HG02588 (cell line): ENCODE measurements at regions not wholly inside any gene's neighbourhood (a gene's known extent, or its start where the extent isn't known, plus 50 kb on each side); places are given as distances from the start of the nearest gene placed in this dataset.

Source experiments
- ATAC-seq: cut with Tn5 transposase; IDR thresholded peaks from one replicate; pipeline ENCODE4 v1.9.1; 2021; ENCODE audit warnings: mild to moderate bottlenecking, moderate library complexity; ENCODE audit not compliant: unreplicated experiment

GRCh38 chr4:53779025-53779424 lies 187.7 kb upstream of the LNX1 start:
- no peak for ATAC-seq

GRCh38 chr4:53778155-53778554 lies 186.9 kb upstream of the LNX1 start:
- no peak for ATAC-seq

GRCh38 chr4:53777244-53777984 lies 186.1 kb upstream of the LNX1 start:
- ATAC-seq: no peak

GRCh38 chr4:53776141-53776540 lies 184.9 kb upstream of the LNX1 start:
- ATAC-seq: no peak

- no peak for ATAC-seq
These were observed 184.1 kb upstream of the LNX1 start for GRCh38 chr4:53775381-53775780.

GRCh38 chr4:53771326-53771725 lies 180.0 kb upstream of the LNX1 start:
- no peak for ATAC-seq

- ATAC-seq: no peak
These were observed 176.2 kb upstream of the LNX1 start for GRCh38 chr4:53767482-53767881.

GRCh38 chr4:53764761-53765490 lies 173.6 kb upstream of the LNX1 start:
- ATAC-seq: no peak

GRCh38 chr4:53763813-53764597 lies 172.7 kb upstream of the LNX1 start:
- ATAC-seq: no peak

GRCh38 chr4:53755656-53756055 lies 164.4 kb upstream of the LNX1 start:
- ATAC-seq: no peak

- ATAC-seq: no peak
These were observed 160.8 kb upstream of the LNX1 start for GRCh38 chr4:53752124-53752523.

GRCh38 chr4:53748328-53748772 lies 157.1 kb upstream of the LNX1 start:
- ATAC-seq: peak; percentile 95

- ATAC-seq: no peak
These were observed 156.1 kb upstream of the LNX1 start for GRCh38 chr4:53747401-53747800.

- no peak for ATAC-seq
These were observed 153.3 kb upstream of the LNX1 start for GRCh38 chr4:53744446-53745160.

GRCh38 chr4:53734584-53735353 lies 143.5 kb upstream of the LNX1 start:
- ATAC-seq: no peak

- no peak for ATAC-seq
These were observed 142.9 kb upstream of the LNX1 start for GRCh38 chr4:53734182-53734581.

- ATAC-seq: no peak
These were observed 141.4 kb upstream of the LNX1 start for GRCh38 chr4:53732661-53733060.

GRCh38 chr4:53730031-53730805 lies 138.9 kb upstream of the LNX1 start:
- no peak for ATAC-seq

- ATAC-seq: no peak
These were observed 130.8 kb upstream of the LNX1 start for GRCh38 chr4:53722110-53722509.
